Activated CD4-positive, alpha-beta T cell treated with anti-CD3 and anti-CD28 coated beads, Interleukin-2, amount 50 U/mL, for 16 hours (primary cell): ENCODE measurements at regions not wholly inside any gene's neighbourhood (a gene's known extent, or its start where the extent isn't known, plus 50 kb on each side); places are given as distances from the start of the nearest gene placed in this dataset.

Experiments
- DNase-seq: peaks from one replicate; pipeline ENCODE4 v3.0.0-alpha.2; 2020

DNA sequence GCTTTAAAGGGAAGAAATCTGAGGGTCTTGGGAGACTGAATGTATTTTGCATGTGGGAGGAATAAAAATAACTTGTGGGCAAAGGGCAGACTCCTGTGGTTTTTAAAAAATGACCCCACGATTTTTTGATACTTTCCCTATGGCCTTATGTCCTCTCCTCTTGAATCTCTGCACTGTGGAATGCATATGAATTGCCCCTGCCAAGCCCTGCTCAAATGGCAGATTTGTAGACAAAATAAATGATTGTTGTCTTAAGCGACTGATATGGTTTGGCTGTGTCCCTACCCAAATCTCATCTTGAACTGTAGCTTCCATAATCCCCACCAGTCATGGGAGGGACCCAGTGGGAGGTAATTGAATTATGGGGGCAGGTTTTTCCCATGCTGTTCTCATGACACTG lies 223.8 kb downstream of the DACT1 start:
- DNase-seq, result no peak

- DNase-seq, result no peak
These were observed 224.8 kb downstream of the DACT1 start for GRCh38 chr14:58862416-58863160.

- DNase-seq, result no peak
These were observed 226.0 kb downstream of the DACT1 start for GRCh38 chr14:58863661-58864345.

DNA sequence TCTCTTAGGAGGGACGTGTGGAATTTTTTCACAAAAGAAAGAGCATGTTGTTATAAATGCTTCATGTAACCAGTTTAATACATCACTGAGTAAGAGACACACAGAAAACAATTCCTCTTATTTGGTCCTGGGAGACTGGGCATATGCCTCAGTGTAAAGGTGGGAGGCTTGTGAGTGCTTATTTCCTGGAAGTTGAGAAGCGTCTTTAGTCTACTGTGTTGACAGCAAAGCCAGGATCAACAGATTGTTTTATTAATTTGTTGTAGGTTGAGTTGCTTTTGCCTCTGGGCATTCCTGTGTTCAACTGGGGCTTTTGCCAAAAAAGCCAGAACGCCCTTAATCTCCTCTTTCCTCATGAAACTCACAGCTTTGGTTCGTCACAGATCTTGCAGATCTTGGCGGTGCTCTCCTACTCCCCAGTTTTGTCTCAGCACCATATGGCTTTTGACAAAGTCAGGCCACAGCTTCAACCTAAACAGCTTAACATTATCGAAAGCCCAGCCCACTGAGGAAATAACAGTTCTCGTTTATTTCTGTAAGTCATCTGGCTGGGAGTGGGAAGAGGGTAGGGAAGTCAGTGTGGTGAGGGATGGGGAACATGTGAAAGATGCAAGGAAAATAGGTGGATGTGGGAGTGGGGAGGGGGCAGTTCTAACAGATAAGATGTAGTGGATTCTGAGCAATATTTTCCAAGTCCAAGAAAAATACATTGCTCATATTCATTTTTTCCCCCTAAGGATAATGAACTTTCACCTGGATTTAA lies 227.2 kb downstream of the DACT1 start:
- no peak for DNase-seq

- DNase-seq, result no peak
These were observed 227.9 kb downstream of the DACT1 start for GRCh38 chr14:58865514-58866281.

DNA sequence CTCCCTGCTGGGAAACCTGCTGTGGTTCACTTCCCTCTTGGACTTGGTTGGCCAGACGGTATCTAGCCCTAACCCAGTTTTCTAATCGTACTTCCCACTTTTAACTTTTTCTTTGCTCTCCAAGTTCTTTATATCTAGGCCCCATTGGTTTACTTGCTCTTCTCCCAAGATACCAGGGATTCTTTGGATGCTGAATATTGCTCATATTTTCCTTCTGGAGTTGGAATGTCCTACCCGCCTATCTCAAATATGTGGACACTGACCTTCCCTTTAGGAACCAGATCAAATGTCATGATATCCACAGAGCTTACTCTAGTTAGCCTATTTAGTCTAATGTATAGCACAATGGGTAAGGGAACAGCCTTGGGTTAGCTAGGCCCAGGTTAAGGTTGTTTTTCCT lies 228.6 kb downstream of the DACT1 start:
- DNase-seq, result no peak

DNA sequence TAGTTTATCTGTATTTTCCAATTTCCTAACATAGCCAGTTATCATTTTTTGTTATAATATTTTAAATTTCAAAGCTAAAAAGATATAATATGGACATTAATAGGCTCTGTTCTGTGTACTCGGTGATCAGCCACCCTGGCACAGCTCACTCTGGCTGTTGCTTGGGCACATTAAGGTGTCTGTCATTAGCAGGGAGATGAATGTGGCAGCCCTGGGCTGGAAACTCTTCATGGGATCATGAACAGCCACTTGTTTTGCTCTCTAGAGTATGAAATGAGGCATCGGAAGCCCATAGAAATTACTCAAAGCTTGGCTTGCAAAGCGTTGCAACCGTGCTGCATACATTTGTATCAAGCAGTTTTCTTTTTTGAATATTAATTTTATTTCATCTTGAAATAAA lies 233.2 kb downstream of the DACT1 start:
- no peak for DNase-seq

GRCh38 chr14:58871573-58871972 lies 233.8 kb downstream of the DACT1 start:
- DNase-seq, result no peak

GRCh38 chr14:58872061-58872460 lies 234.3 kb downstream of the DACT1 start:
- DNase-seq, result no peak

DNA sequence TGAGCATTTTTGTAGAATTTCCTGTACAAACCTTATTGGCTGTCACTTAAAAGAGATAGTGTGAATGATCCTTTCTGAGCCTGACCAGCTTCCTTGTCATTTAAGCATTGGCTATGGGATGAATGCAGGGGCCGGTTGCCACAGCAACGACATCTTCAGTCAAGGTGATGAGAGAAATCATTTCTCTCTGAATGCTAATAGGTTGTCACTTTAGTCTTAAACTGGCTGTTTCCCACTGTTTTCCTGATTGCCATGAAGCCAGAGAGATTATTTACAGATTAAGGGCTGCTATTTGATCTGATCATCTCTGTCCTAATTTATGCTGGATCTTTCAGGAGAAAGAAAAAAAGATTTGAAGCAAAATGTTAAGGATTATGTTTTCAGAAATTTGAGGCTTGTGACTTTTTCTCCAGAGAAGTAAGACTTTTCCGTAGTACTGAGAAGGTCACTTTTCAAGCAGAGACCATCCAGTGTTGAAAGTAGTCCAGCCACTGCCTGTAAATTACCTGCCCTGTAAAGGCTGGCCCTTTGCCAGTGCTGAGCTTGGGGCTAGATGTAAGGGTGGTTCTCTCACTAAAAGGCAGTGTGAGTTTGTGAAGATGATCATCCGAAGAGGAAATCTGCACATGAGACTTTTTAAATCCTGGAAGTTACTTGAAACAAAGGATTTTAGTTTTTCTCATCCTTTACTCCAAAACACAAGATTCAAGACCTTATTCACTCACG lies 235.6 kb downstream of the DACT1 start:
- DNase-seq, result no peak

DNA sequence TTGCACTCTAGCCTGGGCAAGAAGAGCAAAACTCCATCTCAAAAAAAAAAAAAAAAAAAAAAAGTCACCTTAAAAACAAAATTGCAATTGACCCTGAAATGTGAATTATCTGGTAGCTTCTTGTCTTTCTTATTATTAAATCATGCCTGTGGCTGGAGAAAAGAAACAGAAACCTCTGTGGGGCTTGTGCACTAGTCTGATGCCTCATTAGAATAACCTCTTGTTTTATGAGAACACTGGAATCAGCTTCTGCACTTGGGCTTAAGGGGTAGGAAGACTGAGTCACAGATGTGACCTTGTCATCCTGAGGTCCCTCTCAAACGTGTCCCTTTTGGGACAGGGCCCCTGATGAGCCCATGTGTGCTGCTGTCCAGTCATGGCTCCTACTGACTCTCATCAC lies 237.9 kb downstream of the DACT1 start:
- no peak for DNase-seq

GRCh38 chr14:58876608-58877007 lies 238.8 kb downstream of the DACT1 start:
- no peak for DNase-seq

GRCh38 chr14:58878439-58879139 lies 240.8 kb downstream of the DACT1 start:
- DNase-seq, result no peak

DNA sequence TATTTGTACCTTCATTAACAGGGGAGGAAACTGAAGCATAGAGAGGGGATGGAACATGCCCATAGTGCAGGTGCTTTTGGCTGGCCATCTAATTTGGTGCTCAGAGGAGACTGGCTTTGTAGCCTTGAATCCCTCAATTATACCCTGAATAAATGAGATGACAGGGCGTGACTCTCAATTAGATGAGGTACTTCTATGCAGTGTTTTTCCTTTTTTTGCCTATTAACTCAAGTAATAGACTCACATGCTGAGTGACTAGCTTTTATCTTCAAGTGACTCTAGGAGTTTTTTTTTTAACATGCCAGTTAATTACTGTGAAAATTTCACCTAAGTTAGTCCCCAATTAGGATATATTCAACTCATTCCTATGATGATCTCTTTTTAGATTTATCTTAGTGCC lies 243.7 kb downstream of the DACT1 start:
- DNase-seq, result no peak

- DNase-seq, result no peak
These were observed 244.8 kb downstream of the DACT1 start for GRCh38 chr14:58882577-58883018.

DNA sequence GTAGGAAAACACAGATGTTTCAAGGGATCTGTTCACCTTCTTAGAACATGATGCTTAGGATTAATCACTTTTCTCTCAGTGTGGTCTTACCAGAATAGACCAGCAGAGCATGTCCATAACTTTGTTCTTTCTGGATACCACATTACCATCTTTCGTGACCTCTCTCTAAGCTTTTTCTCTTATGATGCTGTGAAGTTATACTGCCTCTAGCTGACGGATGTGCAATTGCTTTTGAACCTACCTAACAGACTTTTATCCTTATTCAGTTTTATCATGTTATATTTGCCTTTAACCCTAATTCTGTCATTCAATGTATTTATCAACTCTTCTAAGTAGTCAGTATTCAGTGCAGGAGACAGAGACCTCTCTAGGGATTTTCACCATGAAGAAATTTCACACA lies 246.7 kb downstream of the DACT1 start:
- no peak for DNase-seq

- DNase-seq, result no peak
These were observed 250.2 kb downstream of the DACT1 start for GRCh38 chr14:58887931-58888330.

- no peak for DNase-seq
These were observed 261.0 kb downstream of the DACT1 start for GRCh38 chr14:58898655-58899316.

GRCh38 chr14:58899317-58899713 lies 261.6 kb downstream of the DACT1 start:
- no peak for DNase-seq

- DNase-seq, result no peak
These were observed 264.1 kb downstream of the DACT1 start for GRCh38 chr14:58901826-58902225.

GRCh38 chr14:58904776-58905175 lies 267.0 kb downstream of the DACT1 start:
- DNase-seq, result no peak
